Pancreas (tissue), 10 donors: ENCODE measurements at regions not wholly inside any gene's neighbourhood (a gene's known extent, or its start where the extent isn't known, plus 50 kb on each side); places are given as distances from the start of the nearest gene placed in this dataset.

Experiments used
- ATAC-seq, 4 donors: fragments of 200-7000 bp; cut with Tn5 transposase; one replicate each; pipeline versions ENCODE4 v1.8.0 to v1.9.1; 2020; ENCODE audit warnings: mild to moderate bottlenecking in 4 of 4, moderate library complexity in 4 of 4
- DNase-seq, 6 donors: peaks; one replicate each; pipeline ENCODE4 v3.0.0-alpha.2; 2020
- FAIRE-seq: peaks from 2 replicates; lab custom pipeline; 2012; peaks lifted over from hg19 to GRCh38; lab: Jason Lieb, UNC
- H3K27ac ChIP-seq, 4 donors: fragments of 200-600 bp; sonication (generic); 1 replicate in 3 of 4; 2 replicates in 1 of 4; pipeline versions ENCODE4 v1.5.0 to v1.8.0; 2020
- H3K27me3 ChIP-seq, 4 donors: fragments of 200-600 bp; one replicate each; pipeline ENCODE4 v1.8.0; 2021
- H3K36me3 ChIP-seq, 3 donors: fragments of 200-600 bp; sonication (generic) in 1 of 3; one replicate each; pipeline versions ENCODE4 v1.5.0 to v1.8.0; 2020 to 2021
- H3K4me1 ChIP-seq, 3 donors: fragments of 200-600 bp; one replicate each; pipeline ENCODE4 v1.8.0; 2021
- H3K4me3 ChIP-seq, 4 donors: fragments of 200-600 bp; sonication (generic) in 2 of 4; one replicate each; pipeline versions ENCODE4 v1.5.0 to v1.8.0; 2020 to 2021
- H3K9me3 ChIP-seq, 4 donors: fragments of 200-600 bp; one replicate each; pipeline ENCODE4 v1.8.0; 2021
- CTCF ChIP-seq, 4 donors: fragments of 200-600 bp; sonication (generic) in 3 of 4; IDR thresholded peaks; one replicate each; pipeline versions ENCODE4 v1.5.0 to v1.8.0; 2021; ENCODE audit warnings: antibody characterized with exemption in 4 of 4
- WGBS, 2 donors: extraction: QIAGEN DNeasy Blood & Tissue Kit; methylation state at CpG; one replicate each; pipeline ENCODE4 v1.1.7; 2013; 5-methylcytosine and 5-hydroxymethylcytosine counted together
- intact Hi-C, 3 donors: fragments of 100-400 bp; cut with DNase I; formaldehyde crosslinking; loops; one replicate each; pipeline versions ENCODE4 v1.11.1 to v1.14.2; 2022
- donor health status: healthy with polysubstance abuse.
- donor health status: DM: no; HTN: no; CAD: no; lungs with moderate emphysema.
- donor health status: DM: no; HTN: no; CAD: no.
- donor health status: control.
- donor health status: control.
- donor health status: Bipolar disorder and iron deficiency.
- donor health status: DM: yes; HTN: yes; CAD: no.
- donor health status: DM: no; HTN: no; CAD: no.
- donor health status: DM: no; HTN: no; CAD: no.
- donor health status: DM: yes; HTN: yes; CAD: no.

DNA sequence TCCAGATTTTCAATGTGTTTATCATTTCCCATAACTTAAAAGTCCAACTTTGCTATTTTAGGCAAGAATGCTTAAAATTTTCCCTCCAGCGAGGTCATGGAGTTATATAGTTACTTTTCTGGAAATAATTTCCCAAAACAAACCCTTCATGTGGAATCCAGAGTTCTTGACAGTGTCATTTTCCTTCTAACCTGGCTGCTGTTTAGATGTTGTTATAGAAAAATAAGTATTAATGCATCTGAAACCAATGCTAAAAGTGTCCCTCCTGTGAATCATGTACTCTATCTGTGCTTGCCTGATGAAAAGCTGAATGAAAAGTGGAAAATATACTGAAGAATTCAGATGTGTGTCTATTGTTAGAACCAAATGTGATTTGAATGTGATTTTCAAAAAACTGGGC lies 245.3 kb upstream of the HSF2 start:
- H3K27me3 ChIP-seq: no peaks in the 10 kb centered on the region
- H3K4me3 ChIP-seq: no peak overlapping the region
- 79 to 81% methylated on average over 1 of the region's 1 CpG for WGBS, 2 donors
- no peaks in the 10 kb centered on the region for H3K9me3 ChIP-seq
- H3K27ac ChIP-seq: no peak overlapping the region
- no peaks in the 10 kb centered on the region for H3K36me3 ChIP-seq
- intact Hi-C loops: no loop called here
- no peak for TF ChIP-seq CTCF (IDR thresholded peaks at IDR 0.05)
- FAIRE-seq (no peak), ATAC-seq (no peak), DNase-seq (no peak)
- H3K4me1 ChIP-seq: no peaks in the 10 kb centered on the region

- Histone ChIP-seq H3K9me3 (no peaks in the 10 kb centered on the region), H3K4me1 (no peaks in the 10 kb centered on the region), H3K4me3 (no peak overlapping the region), H3K27ac (no peak overlapping the region), H3K36me3 (no peaks in the 10 kb centered on the region), H3K27me3 (no peaks in the 10 kb centered on the region)
- TF ChIP-seq CTCF (IDR thresholded peaks at IDR 0.05): no peak
- intact Hi-C loops: no loop called here
- DNase-seq (peak in 1 of 6 donors; percentile 16), ATAC-seq (peak in 2 of 4 donors; percentile 14 to 15), FAIRE-seq (no peak)
- 79 to 84% methylated on average over 2 of the region's 2 CpGs for WGBS, 2 donors
Measured at GRCh38 chr6:122154912-122155575, 244.4 kb upstream of the HSF2 start.

DNA sequence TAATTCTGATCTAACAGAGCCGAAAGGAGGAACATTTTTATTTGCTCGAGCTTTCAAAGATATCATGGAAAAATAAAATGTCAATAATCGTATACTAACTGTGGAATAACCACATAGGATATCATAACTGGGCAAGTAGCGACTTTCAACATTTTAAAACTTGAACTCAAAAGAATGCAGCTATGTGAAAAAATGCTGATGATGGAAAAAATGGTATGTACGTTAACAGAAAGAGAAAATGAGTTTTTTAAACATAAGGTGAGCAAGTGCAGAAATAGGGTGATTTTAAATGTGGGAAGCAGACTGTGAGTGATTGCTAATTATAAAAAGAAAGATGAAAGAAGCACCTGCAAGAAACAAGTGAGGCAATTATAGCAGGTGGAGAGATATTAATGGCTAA lies 238.3 kb upstream of the HSF2 start:
- FAIRE-seq (no peak), ATAC-seq (no peak)
- WGBS, 2 donors: 71 to 74% methylated on average over 5 of the region's 5 CpGs

DNA sequence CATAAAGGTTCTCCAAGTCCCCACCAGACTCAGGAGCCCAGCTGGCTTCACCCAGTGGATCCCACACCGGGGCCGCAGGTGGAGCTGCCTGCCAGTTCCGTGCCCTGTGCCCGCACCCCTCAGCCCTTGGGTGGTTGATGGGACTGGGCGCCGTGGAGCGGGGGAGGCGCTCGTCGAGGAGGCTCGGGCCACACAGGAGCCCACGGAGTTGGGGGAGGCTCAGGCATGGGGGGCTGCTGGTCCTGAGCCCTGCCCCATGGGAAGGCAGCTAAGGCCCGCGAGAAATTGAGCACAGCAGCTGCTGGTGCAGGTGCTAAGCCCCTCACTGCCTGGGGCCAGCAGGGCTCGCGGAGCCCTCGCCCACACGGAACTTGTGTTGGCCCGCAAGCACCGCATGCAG lies 234.4 kb upstream of the HSF2 start:
- Histone ChIP-seq H3K4me3 (no peak overlapping the region), H3K9me3 (no peaks in the 10 kb centered on the region), H3K36me3 (no peaks in the 10 kb centered on the region), H3K27ac (no peak overlapping the region), H3K4me1 (no peaks in the 10 kb centered on the region), H3K27me3 (no peaks in the 10 kb centered on the region)
- DNase-seq: peak in 1 of 6 donors; percentile 55
- no peak for FAIRE-seq
- 88 to 94% methylated on average over 15 to 20 of the region's 20 CpGs for WGBS, 2 donors
- no peak for ATAC-seq
- no peak for TF ChIP-seq CTCF (IDR thresholded peaks at IDR 0.05)
- intact Hi-C loops: no loop called here

More for the DNA sequence above, 238.3 kb upstream of the HSF2 start:
- H3K27ac ChIP-seq: no peak overlapping the region
- no peaks in the 10 kb centered on the region for H3K4me1 ChIP-seq
- H3K4me3 ChIP-seq: no peak overlapping the region
- no peaks in the 10 kb centered on the region for H3K9me3 ChIP-seq
- TF ChIP-seq CTCF (IDR thresholded peaks at IDR 0.05): no peak
- H3K27me3 ChIP-seq: no peaks in the 10 kb centered on the region
- H3K36me3 ChIP-seq: no peaks in the 10 kb centered on the region
- no peak for DNase-seq
- intact Hi-C loops: no loop called here

DNA sequence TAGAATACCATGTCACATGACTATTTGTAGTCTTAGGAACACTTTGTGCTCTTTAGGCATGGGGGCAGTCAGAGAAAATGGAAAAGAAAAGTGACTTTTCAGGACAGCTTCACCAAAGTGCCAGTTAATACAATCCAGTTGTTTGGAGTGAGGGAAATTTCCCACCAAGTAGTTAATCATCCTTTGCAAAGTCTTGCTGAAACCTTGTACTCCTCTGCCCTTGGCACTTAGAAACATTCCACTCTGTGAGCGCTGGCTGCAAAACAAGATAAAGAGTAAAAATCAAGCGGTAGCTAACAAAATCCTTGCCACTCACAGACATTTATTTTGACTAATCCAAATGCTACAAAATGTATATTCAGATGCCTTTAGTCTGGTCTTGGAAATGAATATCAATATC lies 229.2 kb upstream of the HSF2 start:
- Histone ChIP-seq H3K36me3 (no peaks in the 10 kb centered on the region), H3K27me3 (no peaks in the 10 kb centered on the region), H3K4me3 (no peak overlapping the region), H3K27ac (no peak overlapping the region), H3K9me3 (no peaks in the 10 kb centered on the region), H3K4me1 (no peaks in the 10 kb centered on the region)
- no peak for DNase-seq
- ATAC-seq: peak in 1 of 4 donors; percentile 50
- intact Hi-C loops: no loop called here
- FAIRE-seq: no peak
- WGBS, 2 donors: 25 to 32% methylated on average over 2 of the region's 2 CpGs
- no peak for TF ChIP-seq CTCF (IDR thresholded peaks at IDR 0.05)
